NCI-H2227 (cell line): ENCODE measurements at regions not wholly inside any gene's neighbourhood (a gene's known extent, or its start where the extent isn't known, plus 50 kb on each side); places are given as distances from the start of the nearest gene placed in this dataset.
"Not testable (repeated sequence)": the region's sequence is repeated elsewhere in the genome, so short reads cannot be mapped to it uniquely, and the experiment has no call there.

Source experiments
- DNase-seq: peaks from one replicate; lab custom pipeline; 2025; ENCODE audit not compliant: unreplicated experiment; lab: John Stamatoyannopoulos, UW

DNA sequence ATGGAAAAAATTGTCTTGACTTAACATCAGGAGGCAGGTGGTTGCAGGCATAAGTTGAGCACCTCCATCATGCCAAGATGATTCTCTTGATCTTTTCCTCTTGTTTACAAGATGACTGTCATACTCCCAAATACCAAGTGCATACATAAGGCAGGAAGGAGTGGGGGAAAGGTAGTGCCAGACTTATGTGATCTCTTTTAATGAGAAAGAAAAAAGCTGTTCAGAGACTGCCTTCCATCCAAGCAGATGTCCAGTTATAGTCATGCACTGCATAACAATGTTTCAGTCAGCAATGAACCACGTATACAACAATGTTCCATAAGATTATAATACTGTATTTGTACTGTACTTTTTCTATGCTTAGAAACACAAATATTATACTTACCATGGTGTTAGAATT is 135.7 kb downstream of the EHF start:
- no peak for DNase-seq

GRCh38 chr11:34755671-34756070 is 134.8 kb downstream of the EHF start:
- DNase-seq, result no peak

GRCh38 chr11:34754171-34754823 is 133.4 kb downstream of the EHF start:
- no peak for DNase-seq

DNA sequence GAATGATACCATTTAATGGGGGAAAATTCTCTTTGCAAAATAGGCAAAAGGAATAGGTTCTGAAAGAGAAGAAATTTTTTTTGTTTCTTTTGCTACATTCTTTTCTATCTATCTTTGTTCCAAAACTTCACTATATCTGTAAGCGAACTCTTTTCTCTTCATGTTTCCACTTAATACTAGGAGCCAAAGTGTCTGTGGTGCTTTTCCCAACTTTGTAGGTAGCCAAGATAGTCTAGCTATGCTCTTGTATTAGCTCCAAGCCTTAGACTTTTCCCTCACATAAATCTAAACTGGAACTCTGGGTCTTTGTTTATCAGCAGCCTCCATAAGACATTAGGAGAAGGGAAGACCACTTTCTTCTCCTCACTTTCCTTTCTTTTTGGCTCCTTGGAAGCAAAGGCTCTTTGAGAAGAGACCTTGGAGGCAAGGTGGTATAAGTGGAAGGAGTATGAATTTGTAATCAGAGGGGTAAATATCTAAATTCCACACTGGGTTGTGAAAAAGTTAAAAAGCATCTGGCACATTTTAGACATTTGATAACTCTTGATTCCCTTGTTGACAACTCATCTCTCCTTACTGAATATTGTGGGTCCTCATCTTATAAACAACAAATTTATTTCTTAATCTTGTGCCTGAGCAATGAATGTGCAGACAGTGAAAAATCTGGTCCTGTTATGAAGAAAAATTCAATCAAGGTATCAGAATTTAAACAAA is 130.0 kb downstream of the EHF start:
- no peak for DNase-seq

DNA sequence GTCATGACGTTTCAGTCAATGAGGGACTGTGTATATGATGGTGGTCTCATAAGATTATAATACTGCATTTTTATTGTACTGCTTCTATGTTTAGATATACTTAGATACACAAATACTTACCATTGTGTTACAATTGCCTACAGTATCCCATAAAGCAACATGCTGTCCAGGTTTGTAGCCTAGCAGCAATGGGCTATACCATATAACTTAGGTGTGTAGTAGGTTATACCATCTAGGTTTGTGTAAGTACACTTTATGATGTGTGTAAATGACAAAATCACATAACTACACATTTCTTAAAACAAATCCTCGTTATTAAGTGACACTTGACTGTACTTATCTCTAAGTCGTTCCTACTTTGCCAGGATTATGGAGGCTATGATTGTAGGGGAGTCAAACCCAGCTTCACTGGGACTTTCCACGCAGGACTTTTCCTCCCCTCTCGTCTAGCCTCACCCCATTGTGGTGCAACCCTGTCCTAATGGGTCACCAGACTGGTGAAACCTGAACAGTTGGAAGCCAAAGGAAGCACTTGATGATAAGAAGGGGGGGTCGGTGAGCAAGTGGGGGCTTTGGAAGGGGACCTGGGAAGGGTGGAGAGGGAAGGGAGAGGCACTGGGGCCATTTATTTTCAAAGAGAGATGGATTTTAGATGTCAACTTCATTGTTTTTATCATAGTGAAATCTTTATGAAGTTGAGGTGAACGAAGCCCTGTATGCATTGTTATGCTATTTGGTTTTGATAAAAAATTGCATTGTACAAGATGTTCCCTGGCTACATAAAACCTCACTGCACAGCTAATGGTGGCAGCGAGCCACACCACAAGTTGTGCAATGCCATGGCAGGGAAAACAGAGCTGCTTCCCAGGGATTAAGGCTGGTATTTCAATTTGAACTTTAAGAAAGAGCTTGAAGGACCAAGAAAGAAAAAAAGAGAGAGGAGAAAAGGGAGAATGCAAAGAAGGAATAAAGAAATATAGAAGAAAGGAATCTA is 129.1 kb downstream of the EHF start:
- DNase-seq, result no peak

- no peak for DNase-seq
Measured at GRCh38 chr11:34748036-34748435, 127.1 kb downstream of the EHF start.

DNA sequence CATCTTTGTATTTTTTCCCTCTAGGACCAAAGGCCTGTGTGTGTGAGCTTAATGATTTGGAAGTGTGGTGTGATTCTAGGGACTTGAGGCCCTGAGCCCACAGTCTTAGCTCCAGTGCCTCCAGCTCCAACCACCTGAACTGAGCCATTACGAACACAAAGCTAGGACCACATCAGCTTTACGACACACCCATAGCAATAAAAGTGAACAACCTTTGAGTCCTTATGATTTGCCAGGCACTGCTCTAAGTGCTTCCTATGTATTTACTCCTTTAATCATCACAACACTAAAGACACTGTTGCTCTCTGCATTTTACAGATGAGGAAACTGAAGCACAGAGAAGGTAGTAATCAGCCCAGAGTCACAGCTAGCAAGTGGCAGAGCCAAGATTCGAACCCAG is 126.4 kb downstream of the EHF start:
- DNase-seq, result no peak

GRCh38 chr11:34745195-34745594 is 124.3 kb downstream of the EHF start:
- DNase-seq, result no peak

DNA sequence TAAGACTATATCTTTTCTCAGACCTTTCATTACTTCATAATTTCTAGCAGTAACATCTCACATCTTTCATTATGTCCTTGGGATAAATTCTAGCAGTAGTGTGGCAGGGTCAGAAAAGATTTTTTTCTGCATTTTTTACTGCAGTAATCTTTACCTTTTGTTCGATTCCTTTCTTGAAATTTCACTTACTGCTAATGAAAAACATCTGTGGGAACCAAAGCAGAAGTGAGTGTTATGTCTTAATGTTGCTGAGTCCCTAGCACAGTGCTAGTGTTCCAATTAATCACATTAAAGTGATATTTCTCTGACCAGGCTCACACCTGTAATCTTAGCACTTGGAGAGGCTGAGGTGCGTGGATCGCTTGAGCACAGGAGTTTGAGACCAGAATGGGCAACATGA is 123.6 kb downstream of the EHF start:
- DNase-seq, result no peak

DNA sequence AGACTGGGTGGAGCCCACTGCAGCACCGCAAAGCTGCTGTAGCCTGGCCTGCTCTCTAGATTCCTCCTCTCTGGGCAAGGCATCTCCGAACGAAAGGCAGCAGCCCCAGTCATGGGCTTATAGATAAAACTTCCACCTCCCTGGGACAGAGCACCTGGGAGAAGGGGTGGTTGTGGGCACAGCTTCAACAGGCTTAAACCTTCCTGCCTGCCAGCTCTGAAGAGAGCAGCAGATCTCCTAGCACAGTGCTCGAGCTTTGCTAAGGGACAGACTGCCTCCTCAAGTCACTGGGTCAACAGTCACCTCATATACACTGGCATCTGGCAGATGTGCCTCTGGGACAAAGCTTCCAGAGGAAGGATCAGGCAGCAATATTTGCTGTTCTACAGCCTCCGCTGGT is 117.3 kb downstream of the EHF start:
- DNase-seq, result no peak

- peak; percentile 53 for DNase-seq
Measured at GRCh38 chr11:34732831-34733230, 111.9 kb downstream of the EHF start.

DNA sequence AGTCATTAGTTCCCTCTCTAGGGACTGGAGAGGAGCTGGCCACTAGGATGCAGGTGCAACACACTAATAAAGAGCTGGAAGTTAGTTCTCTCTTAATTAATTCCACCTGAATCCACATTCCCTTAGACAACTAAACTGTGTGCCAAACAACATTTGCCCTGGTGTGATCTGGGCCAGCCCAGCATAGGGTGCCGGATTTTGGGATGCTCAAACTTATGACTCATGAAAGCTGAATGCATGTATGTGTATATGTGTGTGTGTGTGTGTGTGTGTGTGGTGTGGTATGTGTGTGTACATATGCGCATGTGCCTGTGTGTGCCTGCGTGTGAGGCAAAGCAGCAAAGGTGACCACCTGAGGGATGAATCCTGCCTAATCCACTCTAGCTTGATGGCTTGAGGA is 110.7 kb downstream of the EHF start:
- no peak for DNase-seq

DNA sequence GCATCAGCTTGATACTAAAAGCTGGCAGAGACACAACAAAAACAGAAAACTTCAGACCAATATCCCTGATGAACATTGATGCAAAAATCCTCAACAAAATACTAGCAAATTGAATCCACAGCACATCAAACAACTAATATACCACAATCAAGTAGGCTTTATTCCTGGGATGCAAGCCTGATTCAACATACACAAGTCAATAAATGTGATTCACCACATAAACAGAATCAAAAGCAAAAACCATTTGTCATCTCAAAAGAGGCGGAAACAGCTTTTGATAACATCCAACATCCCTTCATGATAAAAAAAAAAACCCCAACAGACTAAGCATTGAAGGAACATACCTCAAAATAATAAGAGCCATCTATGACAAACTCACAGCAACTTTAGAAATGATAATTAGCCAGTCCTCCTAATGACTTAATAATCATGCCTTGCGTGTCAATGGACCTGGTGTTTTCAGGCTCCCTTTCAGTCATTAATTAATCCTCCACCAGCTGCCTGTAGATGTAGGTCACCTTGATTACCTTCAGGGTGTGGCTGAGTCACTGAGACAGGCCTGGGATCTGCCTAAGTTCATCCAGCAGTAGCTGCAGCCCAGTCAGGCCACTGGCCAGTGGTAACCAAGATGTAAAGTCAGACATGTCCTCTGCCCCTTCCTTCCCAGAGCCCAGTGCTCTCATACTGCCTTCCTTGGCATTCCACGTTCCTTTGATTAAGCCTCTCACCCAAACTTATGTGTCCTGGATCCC is 109.8 kb downstream of the EHF start:
- no peak for DNase-seq

- DNase-seq, result no peak
Measured at GRCh38 chr11:34728609-34729008, 107.7 kb downstream of the EHF start.

- no peak for DNase-seq
Measured at GRCh38 chr11:34727228-34727737, 106.4 kb downstream of the EHF start.

GRCh38 chr11:34724973-34725372 is 104.1 kb downstream of the EHF start:
- DNase-seq, result no peak

DNA sequence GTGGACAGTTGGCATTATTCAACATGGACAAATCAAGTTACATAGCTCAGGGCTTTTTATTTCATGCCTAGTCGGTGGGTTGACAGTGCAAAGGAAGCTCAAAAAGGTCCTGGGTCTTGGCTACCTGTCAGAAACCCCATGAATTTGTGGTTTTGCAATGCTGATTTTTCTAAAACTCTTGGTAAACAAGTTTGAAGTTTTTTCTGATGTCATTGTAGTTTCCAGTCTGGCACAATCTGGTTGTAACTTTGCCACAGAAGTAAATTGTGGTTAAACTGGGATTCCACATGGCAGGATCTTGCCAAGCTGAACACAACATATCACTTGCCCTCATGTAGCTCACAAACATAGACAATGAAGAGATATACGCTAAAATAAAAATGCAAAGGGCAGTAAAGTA is 100.8 kb downstream of the EHF start:
- DNase-seq, result no peak

GRCh38 chr11:34719303-34719848 is 98.5 kb downstream of the EHF start:
- no peak for DNase-seq

GRCh38 chr11:34713631-34714030 is 92.7 kb downstream of the EHF start:
- DNase-seq, result not testable (repeated sequence)
